Astrocyte of the cerebellum (primary cell): ENCODE measurements at regions not wholly inside any gene's neighbourhood (a gene's known extent, or its start where the extent isn't known, plus 50 kb on each side); places are given as distances from the start of the nearest gene placed in this dataset.

Experiments
- DNase-seq: peaks from one replicate; pipeline ENCODE4 v3.0.0-alpha.2; 2011; ENCODE audit warnings: low read depth
- H3K4me3 ChIP-seq: 2 replicates; pipeline ENCODE4 v1.5.1; 2011; ENCODE audit warnings: mild to moderate bottlenecking, low read depth, low read length, moderate library complexity
- in situ Hi-C: cut with HindIII; loops from 2 replicates; pipeline ENCODE4 v1.10.0; 2017; ENCODE audit warnings: low sequenced_read_pairs
- TF ChIP-seq, protein P1 (sequence below): IDR thresholded peaks from 2 replicates; pipeline ENCODE4 v1.5.1; 2012; ENCODE audit warnings: low read length, low read depth, moderate library complexity, mild to moderate bottlenecking; ENCODE audit errors: missing control alignments

DNA sequence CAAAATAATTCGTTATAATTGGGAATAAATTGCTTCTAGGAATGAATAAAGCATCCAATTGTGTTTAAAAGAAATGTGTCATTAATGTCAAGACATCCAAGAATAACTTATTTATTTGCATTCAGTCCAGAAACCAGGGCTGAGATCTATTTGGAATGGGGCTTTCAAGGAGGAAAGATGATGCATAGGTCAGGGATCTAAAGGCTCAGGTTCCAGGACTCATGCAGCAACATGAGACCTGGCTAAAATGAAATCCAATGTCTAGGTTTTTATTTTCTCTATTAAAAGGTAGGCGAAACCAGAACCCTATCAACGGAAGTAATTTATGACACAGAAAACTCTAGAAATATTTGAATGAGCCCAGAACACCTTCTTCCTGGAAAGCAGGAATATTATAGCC, 376.8 kb downstream of the SEC16B start:
- in situ Hi-C loops: no loop called here
- TF ChIP-seq, protein P1, sequence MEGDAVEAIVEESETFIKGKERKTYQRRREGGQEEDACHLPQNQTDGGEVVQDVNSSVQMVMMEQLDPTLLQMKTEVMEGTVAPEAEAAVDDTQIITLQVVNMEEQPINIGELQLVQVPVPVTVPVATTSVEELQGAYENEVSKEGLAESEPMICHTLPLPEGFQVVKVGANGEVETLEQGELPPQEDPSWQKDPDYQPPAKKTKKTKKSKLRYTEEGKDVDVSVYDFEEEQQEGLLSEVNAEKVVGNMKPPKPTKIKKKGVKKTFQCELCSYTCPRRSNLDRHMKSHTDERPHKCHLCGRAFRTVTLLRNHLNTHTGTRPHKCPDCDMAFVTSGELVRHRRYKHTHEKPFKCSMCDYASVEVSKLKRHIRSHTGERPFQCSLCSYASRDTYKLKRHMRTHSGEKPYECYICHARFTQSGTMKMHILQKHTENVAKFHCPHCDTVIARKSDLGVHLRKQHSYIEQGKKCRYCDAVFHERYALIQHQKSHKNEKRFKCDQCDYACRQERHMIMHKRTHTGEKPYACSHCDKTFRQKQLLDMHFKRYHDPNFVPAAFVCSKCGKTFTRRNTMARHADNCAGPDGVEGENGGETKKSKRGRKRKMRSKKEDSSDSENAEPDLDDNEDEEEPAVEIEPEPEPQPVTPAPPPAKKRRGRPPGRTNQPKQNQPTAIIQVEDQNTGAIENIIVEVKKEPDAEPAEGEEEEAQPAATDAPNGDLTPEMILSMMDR: no peak
- no peak for DNase-seq
- no peak overlapping the region for H3K4me3 ChIP-seq

DNA sequence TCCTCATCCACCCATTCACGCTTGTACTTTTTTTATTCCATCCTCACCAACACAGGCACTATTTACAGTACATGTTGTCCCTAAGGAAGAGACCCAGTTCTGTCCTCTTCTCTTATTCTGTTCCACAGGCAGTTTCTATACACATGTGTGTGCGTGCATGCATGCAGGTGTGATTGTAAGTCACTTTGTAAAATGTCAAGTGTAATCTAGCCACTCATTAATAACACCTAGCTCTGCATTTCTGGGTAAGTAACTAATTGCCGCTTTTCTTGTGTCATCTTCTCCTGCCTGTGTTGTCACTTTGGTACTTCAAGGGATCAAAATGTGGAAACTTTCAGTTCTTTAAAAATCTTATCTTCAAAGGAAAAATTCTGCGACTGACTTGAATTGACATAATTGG, 377.2 kb downstream of the SEC16B start:
- in situ Hi-C loops: no loop called here
- H3K4me3 ChIP-seq: no peak overlapping the region
- TF ChIP-seq, protein P1: no peak
- no peak for DNase-seq

DNA sequence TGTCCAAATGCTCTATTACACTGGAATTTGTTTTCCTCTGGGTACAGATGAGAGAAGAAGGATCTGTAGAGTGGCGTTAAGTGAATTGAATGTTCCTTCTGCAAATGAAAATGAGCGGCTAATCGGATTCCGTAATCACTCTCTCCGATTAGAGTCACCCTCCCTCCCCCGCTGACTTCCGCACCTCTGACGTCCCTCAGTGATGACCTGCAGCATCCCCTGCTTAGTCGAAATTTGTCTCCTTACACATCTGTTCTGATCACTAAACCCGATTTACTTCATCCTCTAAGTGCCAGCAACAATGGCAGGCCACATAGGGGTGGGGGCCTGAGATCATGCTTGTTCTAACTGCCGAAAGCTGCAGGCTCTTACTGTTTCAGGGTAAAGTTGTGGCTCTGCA, 378.7 kb downstream of the SEC16B start:
- H3K4me3 ChIP-seq: no peak overlapping the region
- TF ChIP-seq, protein P1: no peak
- no peak for DNase-seq
- in situ Hi-C loops: no loop called here

DNA sequence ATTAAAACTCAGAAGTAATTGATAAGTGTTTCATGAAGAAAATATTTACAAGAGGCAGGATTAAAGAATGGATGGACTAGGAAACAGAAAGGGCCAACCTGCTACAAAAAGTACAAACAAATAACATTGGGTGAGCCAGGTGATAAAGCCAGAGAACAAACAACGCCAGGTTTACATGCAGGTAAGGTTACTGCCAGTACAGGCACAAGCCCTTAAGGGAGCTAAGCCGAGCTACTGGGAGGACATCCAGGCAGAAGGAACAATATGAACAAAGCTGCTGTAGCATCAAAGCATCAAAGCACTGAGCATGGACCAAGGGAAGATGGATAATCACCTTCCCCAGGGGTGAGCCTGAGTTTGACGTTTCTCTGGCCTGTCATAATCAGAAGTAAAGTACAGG, 380.7 kb downstream of the SEC16B start:
- no peak overlapping the region for H3K4me3 ChIP-seq
- TF ChIP-seq, protein P1: no peak
- in situ Hi-C loops: no loop called here
- no peak for DNase-seq

DNA sequence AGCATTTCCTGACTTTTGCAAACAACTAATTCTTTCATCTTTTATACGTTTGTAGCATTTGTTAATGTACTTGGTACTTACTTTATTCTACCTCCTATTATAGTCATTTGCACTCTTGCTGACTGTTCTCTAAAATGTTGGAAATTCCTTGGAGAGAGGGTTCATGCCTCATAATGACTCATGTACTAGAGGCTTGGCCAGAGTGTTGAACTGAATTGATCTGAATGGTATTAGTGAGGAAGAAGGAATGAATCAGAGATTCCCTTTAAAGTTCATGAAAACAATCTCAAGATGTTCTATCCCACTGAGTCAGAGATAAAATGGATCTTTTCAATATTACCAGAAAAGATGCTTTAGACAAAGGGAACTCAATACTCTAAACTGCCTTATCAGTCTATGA, 383.4 kb downstream of the SEC16B start:
- TF ChIP-seq, protein P1: no peak
- no peak overlapping the region for H3K4me3 ChIP-seq
- in situ Hi-C loops: no loop called here
- peak; percentile 66 for DNase-seq

DNA sequence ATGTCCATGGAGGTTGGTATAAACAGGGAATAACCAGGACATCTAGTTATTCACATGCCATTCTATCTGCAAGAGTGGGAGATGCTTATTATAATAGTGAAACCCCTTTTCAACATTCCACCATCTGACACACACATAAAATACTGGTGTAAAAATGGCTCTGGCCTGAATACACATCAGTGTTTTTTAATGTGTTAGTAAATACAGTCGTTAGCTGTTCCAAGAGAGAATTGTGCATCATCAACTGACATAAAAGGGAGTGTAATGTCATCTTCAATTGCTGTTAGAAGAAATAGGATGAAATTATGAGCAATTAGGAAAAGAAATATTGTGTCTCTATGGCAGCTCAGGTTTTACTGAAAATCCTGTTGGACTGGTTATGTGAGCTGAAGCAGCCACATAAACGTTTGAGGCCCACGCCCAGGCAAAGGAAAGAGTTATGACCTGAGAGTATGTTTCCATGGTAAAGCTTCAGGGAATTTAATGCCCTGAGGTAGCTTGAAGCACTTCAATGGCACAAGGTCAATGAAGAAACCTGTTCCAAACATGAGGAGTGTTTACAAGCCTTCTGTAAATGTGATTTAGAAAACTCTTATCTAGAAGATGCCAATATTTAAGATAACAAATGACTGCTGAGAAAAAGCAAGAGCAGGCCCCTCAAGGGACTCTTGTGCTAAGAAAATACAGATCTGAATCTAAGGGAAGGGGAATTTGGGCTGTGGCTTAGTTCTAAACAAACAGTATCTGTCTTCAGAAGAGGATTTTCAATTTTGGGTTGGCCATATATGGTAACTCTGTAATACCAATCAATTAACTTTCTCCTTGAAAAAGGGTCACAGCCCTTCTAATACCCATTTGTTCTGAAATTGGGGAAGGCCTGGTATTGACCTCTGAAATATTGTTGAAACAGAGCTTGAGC, 384.3 kb downstream of the SEC16B start:
- DNase-seq: no peak
- TF ChIP-seq, protein P1: no peak
- in situ Hi-C loops: no loop called here
- H3K4me3 ChIP-seq: no peak overlapping the region
